Liver (tissue), 3 donors: ENCODE measurements at regions not wholly inside any gene's neighbourhood (a gene's known extent, or its start where the extent isn't known, plus 50 kb on each side); places are given as distances from the start of the nearest gene placed in this dataset.

Experiments
- ATF3 ChIP-seq: IDR thresholded peaks from 2 replicates; pipeline ENCODE4 v1.6.1; 2016; ENCODE audit warnings: antibody characterized with exemption
- JUND ChIP-seq, 2 donors: IDR thresholded peaks; 2 replicates each; pipeline ENCODE4 v1.6.1; 2016; ENCODE audit warnings: antibody characterized with exemption in 2 of 2
- REST ChIP-seq: IDR thresholded peaks from 2 replicates; pipeline ENCODE4 v1.6.1; 2016; ENCODE audit warnings: antibody characterized with exemption, mild to moderate bottlenecking
- SP1 ChIP-seq: IDR thresholded peaks from 2 replicates; pipeline ENCODE4 v1.6.1; 2018; ENCODE audit warnings: antibody characterized with exemption, mild to moderate bottlenecking
- YY1 ChIP-seq: IDR thresholded peaks from 2 replicates; pipeline ENCODE4 v1.6.1; 2016; ENCODE audit warnings: antibody characterized with exemption, mild to moderate bottlenecking
- TF ChIP-seq, protein P1 (sequence below): fragments of 150-350 bp; IDR thresholded peaks from 2 replicates; pipeline ENCODE4 v1.5.1; 2017; ENCODE audit warnings: improper control_type of control experiment, low read depth, low read length; ENCODE audit not compliant: missing input control
- donor health status: healthy.
- donor health status: healthy.

GRCh38 chr12:86379337-86379736, 123.1 kb upstream of the MGAT4C start:
- no peak for TF ChIP-seq REST
- TF ChIP-seq, protein P1, sequence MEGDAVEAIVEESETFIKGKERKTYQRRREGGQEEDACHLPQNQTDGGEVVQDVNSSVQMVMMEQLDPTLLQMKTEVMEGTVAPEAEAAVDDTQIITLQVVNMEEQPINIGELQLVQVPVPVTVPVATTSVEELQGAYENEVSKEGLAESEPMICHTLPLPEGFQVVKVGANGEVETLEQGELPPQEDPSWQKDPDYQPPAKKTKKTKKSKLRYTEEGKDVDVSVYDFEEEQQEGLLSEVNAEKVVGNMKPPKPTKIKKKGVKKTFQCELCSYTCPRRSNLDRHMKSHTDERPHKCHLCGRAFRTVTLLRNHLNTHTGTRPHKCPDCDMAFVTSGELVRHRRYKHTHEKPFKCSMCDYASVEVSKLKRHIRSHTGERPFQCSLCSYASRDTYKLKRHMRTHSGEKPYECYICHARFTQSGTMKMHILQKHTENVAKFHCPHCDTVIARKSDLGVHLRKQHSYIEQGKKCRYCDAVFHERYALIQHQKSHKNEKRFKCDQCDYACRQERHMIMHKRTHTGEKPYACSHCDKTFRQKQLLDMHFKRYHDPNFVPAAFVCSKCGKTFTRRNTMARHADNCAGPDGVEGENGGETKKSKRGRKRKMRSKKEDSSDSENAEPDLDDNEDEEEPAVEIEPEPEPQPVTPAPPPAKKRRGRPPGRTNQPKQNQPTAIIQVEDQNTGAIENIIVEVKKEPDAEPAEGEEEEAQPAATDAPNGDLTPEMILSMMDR = no peak
- TF ChIP-seq JUND (IDR thresholded peaks at IDR 0.05) = no peak
- no peak for TF ChIP-seq ATF3
- no peak for TF ChIP-seq YY1
- no peak for TF ChIP-seq SP1
